ENCODE measurements at regions not wholly inside any gene's neighbourhood (a gene's known extent, or its start where the extent isn't known, plus 50 kb on each side); places are given as distances from the start of the nearest gene placed in this dataset.

DNA sequence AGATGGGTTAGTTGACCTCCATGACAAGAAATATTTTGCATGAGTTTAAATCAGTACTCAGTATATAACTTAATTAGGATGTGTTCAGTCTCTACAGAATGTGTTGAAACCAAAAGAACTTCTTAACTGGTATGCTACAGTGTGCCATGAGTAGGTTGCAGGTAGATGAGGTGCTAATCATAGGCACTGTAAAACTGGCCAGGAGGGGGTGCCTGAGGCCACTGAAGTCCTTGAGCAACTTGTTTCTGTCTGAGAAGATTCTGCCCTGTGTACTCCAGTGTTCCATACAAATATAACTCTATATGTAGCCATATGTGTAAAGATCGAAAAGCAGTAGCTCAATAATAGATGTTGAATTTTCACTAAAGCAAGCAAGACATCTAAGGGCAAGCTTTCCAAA lies 549.2 kb upstream of the KLF12 start:
- Histone ChIP-seq H3K27me3 (ENCODE audit: insufficient read depth, low read length) (no peaks in the 10 kb centered on the region), H3K4me3 (ENCODE audit: low read length) (no peak overlapping the region), H3K9me3 (ENCODE audit: low read depth, low read length) (no peaks in the 10 kb centered on the region), H3K4me1 (ENCODE audit: insufficient read depth, low read length) (no peaks in the 10 kb centered on the region)

DNA sequence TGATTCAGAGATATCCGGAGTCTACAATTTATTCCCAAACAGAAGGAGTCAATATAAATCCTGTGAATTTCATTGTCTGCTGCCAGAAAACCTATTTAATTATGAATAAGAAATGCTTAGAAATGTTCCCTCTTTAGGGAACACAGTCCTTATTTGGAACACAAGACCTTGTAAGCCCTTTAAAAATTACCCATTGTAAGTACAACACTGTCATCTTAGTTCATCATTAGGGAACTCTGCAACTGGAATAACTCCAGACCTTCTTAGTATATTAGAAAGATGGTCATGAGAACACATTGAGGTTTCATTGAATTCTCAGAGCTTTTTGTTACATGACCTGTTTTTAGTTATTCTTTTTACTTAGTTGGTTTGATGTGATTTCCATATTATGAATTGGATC lies 548.5 kb upstream of the KLF12 start:
- no peak overlapping the region for H3K4me3 ChIP-seq (ENCODE audit: low read length)
- H3K27me3 ChIP-seq (ENCODE audit: insufficient read depth, low read length), result no peaks in the 10 kb centered on the region
- H3K9me3 ChIP-seq (ENCODE audit: low read depth, low read length), result no peaks in the 10 kb centered on the region
- H3K4me1 ChIP-seq (ENCODE audit: insufficient read depth, low read length), result no peaks in the 10 kb centered on the region

DNA sequence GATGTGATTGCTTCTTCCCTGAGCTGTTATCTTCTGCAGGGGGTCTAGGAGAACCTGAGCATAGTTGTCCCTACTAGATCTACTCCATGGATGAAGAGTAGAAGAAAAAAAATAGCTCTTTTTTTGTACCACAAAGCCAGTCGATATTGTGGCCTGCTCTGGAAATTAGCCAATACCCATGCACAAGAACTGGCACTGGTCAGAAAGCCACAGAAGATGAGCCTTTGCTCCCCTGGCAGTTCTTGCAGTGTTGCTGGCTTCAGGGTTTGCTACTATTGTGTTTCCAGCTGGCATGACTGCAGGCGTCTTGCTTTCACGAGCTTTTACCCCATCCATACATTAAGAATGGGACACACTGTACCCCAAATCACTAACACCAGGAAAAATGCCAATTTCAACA lies 547.7 kb upstream of the KLF12 start:
- H3K27me3 ChIP-seq (ENCODE audit: insufficient read depth, low read length), result no peaks in the 10 kb centered on the region
- H3K9me3 ChIP-seq (ENCODE audit: low read depth, low read length), result no peaks in the 10 kb centered on the region
- no peak overlapping the region for H3K4me3 ChIP-seq (ENCODE audit: low read length)
- no peaks in the 10 kb centered on the region for H3K4me1 ChIP-seq (ENCODE audit: insufficient read depth, low read length)

DNA sequence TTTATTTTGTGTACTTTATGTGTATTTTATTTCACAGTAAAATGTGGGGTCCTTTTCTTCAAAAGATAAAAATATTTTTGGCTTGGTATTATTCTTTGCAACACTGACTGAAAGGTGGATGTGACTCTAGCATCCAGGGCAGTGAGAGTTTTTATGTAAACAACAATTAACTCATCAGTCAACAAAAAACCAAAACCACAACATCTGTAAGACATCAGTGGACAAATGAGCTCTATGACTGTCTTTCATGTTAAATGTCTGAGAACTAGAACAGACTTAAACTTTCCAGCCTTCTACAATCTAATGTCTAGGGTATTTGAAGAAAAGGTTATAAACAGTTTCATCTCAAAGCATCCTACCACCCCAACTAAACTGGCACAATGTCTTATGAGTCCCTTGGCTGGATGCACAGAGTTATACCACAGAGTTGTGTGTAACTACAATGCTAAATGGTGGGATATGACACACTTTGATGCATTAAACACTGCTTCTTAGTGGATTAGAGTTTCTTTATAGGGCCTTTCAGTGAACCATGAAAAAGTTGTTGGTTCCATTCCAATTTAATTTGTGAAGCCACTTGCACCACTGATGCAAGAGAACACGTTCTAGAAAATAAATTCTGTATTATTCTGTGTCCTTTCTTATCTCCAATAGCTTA lies 544.2 kb upstream of the KLF12 start:
- H3K4me1 ChIP-seq (ENCODE audit: insufficient read depth, low read length), result no peaks in the 10 kb centered on the region
- H3K27me3 ChIP-seq (ENCODE audit: insufficient read depth, low read length), result no peaks in the 10 kb centered on the region
- no peaks in the 10 kb centered on the region for H3K9me3 ChIP-seq (ENCODE audit: low read depth, low read length)
- H3K4me3 ChIP-seq (ENCODE audit: low read length), result no peak overlapping the region

DNA sequence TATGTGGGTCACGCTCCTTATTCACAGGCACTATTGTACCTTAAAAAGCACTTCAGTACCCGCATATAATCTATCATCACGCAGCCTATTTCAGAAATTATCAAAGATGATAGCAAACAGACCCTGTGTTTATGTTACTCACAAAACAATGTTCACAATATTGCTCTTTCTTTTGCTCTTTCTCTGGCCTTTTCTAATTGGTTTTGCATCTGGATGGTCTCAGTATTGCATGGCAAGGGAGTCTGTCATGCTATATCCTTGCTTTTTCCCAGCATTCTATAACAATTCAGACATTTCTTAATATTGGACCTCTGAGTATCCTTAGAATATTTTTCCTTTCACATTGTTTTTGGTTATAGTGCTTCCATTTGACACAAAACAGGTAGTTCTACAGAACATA lies 541.8 kb upstream of the KLF12 start:
- Histone ChIP-seq H3K4me3 (ENCODE audit: low read length) (no peak overlapping the region), H3K27me3 (ENCODE audit: insufficient read depth, low read length) (no peaks in the 10 kb centered on the region), H3K4me1 (ENCODE audit: insufficient read depth, low read length) (no peaks in the 10 kb centered on the region), H3K9me3 (ENCODE audit: low read depth, low read length) (no peaks in the 10 kb centered on the region)

DNA sequence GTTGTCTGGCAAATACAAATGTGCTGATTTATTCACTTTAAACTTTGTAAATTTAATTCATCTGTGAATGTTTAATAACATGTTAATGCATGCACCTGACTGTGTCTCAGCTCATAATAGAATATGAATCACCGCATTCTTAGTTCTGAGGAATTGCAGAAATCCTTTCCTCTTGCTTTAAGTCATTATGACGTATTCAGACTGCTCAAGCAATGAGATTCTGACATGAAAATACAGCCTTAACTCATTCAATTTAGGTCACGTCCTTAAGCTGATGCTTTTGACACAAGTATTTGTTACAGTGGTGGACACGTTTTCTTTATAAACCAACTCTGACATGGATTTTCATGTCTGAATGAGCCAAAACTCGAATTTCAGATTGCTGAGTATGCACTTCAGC lies 541.0 kb upstream of the KLF12 start:
- Histone ChIP-seq H3K9me3 (ENCODE audit: low read depth, low read length) (no peaks in the 10 kb centered on the region), H3K4me3 (ENCODE audit: low read length) (no peak overlapping the region), H3K4me1 (ENCODE audit: insufficient read depth, low read length) (no peaks in the 10 kb centered on the region), H3K27me3 (ENCODE audit: insufficient read depth, low read length) (no peaks in the 10 kb centered on the region)

DNA sequence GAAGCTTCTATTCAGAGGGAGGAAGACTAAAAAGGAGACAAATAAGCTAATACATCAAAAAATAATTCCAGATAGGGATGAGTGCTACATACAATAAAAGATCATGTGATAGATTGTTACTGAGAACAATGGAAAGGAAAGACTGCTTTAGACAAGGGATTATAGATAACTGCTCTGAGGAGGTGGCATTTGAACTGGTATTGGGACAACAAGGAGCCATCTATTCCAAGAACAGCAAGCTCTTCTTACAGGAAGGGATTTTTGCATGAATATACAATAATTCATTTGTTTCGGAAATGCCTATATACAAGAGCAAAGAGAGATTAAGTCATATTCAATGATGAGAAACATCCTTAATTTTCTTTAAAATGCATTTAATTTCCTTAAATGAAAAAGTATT lies 540.5 kb upstream of the KLF12 start:
- Histone ChIP-seq H3K27me3 (ENCODE audit: insufficient read depth, low read length) (no peaks in the 10 kb centered on the region), H3K9me3 (ENCODE audit: low read depth, low read length) (no peaks in the 10 kb centered on the region), H3K4me3 (ENCODE audit: low read length) (no peak overlapping the region), H3K4me1 (ENCODE audit: insufficient read depth, low read length) (no peaks in the 10 kb centered on the region)

DNA sequence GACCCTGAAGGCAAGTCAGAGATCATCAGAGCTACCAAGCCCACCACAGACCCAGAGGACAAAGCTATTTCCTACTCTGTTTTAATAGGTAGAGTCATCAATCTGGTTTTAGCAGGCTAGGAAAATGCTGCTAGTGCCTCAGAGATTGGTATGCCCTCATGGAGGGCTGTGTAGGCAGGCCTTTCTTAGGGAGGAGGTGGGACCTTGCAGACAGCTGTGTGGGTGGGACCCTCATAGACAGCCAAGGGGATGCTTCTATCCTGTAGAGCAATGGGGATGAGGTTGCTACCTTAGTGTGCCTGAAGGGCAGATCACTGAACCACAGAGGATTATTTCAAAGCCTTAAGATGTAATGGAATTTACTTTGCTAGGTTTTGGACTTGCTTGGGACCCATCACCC lies 534.9 kb upstream of the KLF12 start:
- Histone ChIP-seq H3K27me3 (ENCODE audit: insufficient read depth, low read length) (no peaks in the 10 kb centered on the region), H3K4me3 (ENCODE audit: low read length) (no peak overlapping the region), H3K4me1 (ENCODE audit: insufficient read depth, low read length) (no peaks in the 10 kb centered on the region), H3K9me3 (ENCODE audit: low read depth, low read length) (no peaks in the 10 kb centered on the region)

DNA sequence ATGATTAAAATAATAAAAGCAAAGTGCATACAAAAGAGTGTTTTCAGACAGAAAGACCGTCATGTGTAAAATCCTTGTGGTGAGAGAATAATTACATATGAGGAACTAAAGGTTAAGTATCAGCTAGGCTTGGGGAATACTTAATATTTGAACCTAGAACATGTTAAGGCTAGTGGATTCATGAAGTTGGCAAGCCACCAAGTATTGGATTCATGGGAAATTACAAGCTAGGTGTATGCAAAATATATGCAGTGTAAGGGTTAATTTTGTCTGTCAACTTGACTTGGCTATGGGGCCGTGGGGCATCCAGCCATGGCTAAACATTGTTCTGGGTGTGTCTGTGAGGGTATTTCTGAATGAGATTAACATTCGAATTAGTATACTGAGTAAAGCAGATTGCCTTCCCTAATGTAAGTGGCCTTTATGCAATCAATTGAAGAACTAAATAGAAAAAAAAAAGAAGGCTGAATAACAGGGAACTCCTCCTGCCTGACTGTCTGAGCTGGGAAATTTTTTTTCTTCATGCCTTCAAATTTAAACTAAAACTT lies 533.5 kb upstream of the KLF12 start:
- no peaks in the 10 kb centered on the region for H3K4me1 ChIP-seq (ENCODE audit: insufficient read depth, low read length)
- H3K9me3 ChIP-seq (ENCODE audit: low read depth, low read length), result no peaks in the 10 kb centered on the region

DNA sequence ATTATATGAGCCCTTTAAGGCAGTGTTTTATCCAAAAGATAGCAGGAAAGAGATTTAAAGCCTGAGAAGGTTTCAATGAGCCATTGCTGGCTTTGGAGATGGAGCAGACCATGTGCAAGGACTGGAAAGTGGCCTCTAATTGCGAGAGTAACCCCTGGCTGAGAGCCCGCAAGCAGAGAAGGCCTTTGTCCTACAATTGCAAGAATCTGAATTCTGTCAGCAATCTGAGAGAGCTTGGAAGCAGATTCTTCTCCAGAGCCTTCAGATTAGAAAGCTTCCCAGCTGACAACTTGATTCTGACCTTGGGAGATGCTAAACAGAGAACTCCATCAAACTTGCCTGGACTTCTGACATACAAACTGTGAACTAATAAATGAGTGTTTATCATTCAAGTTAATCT lies 528.7 kb upstream of the KLF12 start:
- Histone ChIP-seq H3K9me3 (ENCODE audit: low read depth, low read length) (no peaks in the 10 kb centered on the region), H3K4me1 (ENCODE audit: insufficient read depth, low read length) (no peaks in the 10 kb centered on the region), H3K27me3 (ENCODE audit: insufficient read depth, low read length) (no peaks in the 10 kb centered on the region), H3K4me3 (ENCODE audit: low read length) (no peak overlapping the region)

More for the DNA sequence above, 533.5 kb upstream of the KLF12 start:
- Histone ChIP-seq H3K27me3 (ENCODE audit: insufficient read depth, low read length) (no peaks in the 10 kb centered on the region), H3K4me3 (ENCODE audit: low read length) (no peak overlapping the region)

DNA sequence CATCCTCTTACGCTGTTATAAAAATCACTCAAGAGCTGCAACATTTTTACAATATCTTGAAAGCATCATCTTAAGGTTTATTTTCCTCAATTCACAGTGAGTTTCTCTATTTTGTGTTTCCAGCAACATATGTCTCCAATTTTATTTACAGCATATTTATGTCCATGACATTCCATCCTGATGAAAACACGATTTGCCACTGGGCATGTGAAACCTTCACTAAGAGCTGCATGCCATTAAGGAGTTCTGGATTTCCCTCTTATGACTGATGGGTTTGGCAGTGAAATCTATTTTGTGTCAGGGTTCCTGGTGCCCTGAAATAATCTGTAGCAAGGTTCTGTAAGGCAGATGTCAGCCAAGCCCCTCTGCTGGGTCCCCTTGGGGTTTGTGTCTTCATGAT lies 527.6 kb upstream of the KLF12 start:
- Histone ChIP-seq H3K9me3 (ENCODE audit: low read depth, low read length) (no peaks in the 10 kb centered on the region), H3K4me3 (ENCODE audit: low read length) (no peak overlapping the region), H3K4me1 (ENCODE audit: insufficient read depth, low read length) (no peaks in the 10 kb centered on the region), H3K27me3 (ENCODE audit: insufficient read depth, low read length) (no peaks in the 10 kb centered on the region)

DNA sequence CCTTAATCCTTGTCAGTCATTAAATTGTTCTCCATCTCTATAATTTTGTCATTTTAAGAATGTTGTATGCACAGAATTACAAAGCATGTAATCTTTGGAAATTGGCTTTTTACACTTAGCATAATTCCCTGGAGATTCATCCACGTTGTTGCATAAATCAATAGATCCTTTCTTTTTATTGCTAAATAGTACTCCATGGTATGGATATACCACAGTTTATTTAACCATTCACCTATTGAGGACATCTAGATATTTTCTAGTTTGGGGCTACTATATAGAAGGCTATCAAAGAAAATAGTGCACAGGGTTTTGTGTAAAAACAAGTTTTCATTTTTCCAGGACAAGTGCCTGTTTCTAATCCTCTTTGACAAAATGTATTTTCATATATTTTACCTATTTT lies 523.6 kb upstream of the KLF12 start:
- no peaks in the 10 kb centered on the region for H3K9me3 ChIP-seq (ENCODE audit: low read depth, low read length)
- no peak overlapping the region for H3K4me3 ChIP-seq (ENCODE audit: low read length)
- H3K4me1 ChIP-seq (ENCODE audit: insufficient read depth, low read length), result no peaks in the 10 kb centered on the region
- H3K27me3 ChIP-seq (ENCODE audit: insufficient read depth, low read length), result no peaks in the 10 kb centered on the region

DNA sequence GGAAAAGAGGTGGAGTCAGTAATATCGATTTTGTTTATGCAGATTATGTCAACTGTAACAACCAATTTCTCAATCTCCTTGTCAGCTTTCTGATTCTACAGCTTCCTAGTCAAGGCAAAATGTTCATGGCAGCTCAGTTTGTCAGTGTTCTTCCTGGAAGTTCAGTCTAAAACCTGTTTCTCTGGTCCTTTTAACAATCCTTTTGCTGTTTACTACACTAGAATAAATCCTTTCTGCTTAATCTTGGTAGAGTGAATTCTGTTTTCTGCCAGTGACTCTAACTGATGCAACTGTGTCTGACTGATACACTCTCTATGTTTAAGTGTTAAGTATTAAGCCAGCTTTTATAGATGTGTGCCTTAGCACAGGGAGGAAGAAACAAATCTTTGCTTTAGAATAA lies 516.9 kb upstream of the KLF12 start:
- H3K9me3 ChIP-seq (ENCODE audit: low read depth, low read length), result no peaks in the 10 kb centered on the region
- no peaks in the 10 kb centered on the region for H3K4me1 ChIP-seq (ENCODE audit: insufficient read depth, low read length)
- H3K27me3 ChIP-seq (ENCODE audit: insufficient read depth, low read length), result no peaks in the 10 kb centered on the region
- no peak overlapping the region for H3K4me3 ChIP-seq (ENCODE audit: low read length)

DNA sequence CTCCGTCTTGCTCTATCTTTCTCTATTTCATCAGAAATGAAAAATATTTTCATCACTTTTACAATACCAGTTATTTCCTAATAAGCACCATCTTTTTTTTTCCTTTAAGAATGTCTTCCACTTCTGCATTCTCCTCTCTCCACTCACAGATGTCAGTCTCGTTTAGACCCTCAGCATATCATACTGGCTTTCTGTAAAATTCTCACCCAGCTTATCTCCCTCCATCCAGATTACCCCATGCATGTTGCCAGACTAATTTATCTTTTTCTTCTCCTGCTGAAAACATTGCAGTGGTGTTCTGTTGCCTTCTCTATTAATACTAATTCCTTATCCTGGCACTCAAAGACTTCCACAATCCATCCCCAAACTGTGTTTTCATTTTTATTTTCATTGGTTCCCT lies 513.8 kb upstream of the KLF12 start:
- no peaks in the 10 kb centered on the region for H3K27me3 ChIP-seq (ENCODE audit: insufficient read depth, low read length)
- H3K9me3 ChIP-seq (ENCODE audit: low read depth, low read length), result no peaks in the 10 kb centered on the region
- no peak overlapping the region for H3K4me3 ChIP-seq (ENCODE audit: low read length)
- no peaks in the 10 kb centered on the region for H3K4me1 ChIP-seq (ENCODE audit: insufficient read depth, low read length)

DNA sequence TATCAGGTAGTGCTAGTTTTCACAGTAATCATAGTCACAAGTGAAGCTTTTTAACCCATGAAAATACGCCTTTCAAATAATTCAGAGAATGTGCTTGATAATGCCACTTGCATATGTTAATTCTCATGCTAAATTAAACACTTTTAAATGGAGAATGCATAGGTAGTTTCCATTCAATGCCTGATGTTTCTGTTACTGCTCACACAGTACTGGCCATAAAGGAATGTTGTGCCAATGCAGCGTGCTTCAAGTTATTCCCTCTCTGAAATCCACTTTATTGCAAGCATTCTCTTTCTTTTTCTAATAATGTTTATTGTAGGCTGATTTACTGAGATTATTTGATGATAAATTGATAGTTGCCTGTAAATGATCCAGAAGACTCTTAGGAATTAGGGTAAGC lies 513.0 kb upstream of the KLF12 start:
- no peaks in the 10 kb centered on the region for H3K9me3 ChIP-seq (ENCODE audit: low read depth, low read length)
- no peaks in the 10 kb centered on the region for H3K27me3 ChIP-seq (ENCODE audit: insufficient read depth, low read length)
- no peak overlapping the region for H3K4me3 ChIP-seq (ENCODE audit: low read length)
- no peaks in the 10 kb centered on the region for H3K4me1 ChIP-seq (ENCODE audit: insufficient read depth, low read length)

DNA sequence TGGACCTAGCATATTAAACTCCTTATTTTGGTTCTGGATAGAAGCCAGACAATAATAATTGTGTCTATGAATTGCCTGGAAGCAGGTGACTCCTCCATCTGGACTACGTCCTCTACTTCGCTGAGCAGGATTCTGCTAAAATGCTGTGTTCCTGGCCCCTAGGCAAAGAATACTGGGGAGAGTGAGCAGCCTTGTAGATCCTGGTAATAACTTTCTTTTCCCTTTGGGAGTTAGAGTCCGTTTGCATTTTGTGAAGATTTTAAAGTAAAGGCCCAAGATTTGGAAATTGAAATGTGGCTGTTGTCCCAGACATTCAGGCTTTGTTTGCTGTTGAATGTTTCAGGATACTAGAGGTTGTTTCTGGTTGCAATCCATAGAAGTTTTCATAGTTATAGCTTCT lies 511.9 kb upstream of the KLF12 start:
- Histone ChIP-seq H3K4me1 (ENCODE audit: insufficient read depth, low read length) (no peaks in the 10 kb centered on the region), H3K4me3 (ENCODE audit: low read length) (no peak overlapping the region), H3K9me3 (ENCODE audit: low read depth, low read length) (no peaks in the 10 kb centered on the region), H3K27me3 (ENCODE audit: insufficient read depth, low read length) (no peaks in the 10 kb centered on the region)
